Dedifferentiated amniotic fluid mesenchymal stem cell (primary cell): ENCODE measurements at regions not wholly inside any gene's neighbourhood (a gene's known extent, or its start where the extent isn't known, plus 50 kb on each side); places are given as distances from the start of the nearest gene placed in this dataset.
"Not testable (repeated sequence)": the region's sequence is repeated elsewhere in the genome, so short reads cannot be mapped to it uniquely, and the experiment has no call there.

ENCODE experiments used
- DNase-seq: peaks from one replicate; pipeline ENCODE4 v3.0.0-alpha.2; 2016; ENCODE audit errors: extremely low spot score

DNA sequence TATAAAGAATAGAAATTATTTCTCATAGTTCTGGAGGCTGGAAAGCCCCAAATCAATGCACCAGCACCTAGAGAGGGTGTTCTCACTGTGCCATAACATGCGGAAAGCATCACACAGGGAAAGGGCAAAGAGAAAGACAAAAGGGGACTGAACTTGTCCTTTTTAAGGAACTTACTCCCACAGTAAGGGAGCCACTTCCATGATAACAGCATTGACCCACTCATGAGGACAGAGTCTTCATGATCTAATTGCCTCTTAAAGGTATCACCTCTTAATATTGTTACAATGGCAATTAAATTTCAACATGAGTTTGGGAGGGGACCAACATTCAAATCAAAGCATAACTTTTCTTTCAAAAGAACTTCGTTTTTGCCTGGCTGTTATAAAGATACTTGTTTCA is 582.2 kb upstream of the ARID1B start:
- DNase-seq: no peak

DNA sequence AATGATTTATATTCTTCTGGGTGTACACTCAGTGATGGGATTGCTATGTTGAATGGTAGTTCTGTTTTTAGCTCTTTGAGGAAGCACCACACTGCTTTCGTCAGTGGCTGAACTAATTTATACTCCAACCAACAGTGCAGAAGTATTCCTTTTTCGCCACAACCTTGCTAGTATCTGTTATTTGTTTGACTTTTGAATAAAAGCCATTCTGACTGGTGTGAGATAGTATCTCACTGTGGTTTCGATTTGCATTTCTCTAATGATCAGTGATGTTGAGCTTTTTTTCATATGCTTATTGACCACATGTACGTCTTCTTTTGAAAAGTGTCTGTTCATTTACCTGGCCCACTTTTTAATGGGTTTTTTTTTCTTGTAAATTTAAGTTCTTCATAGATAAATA is 583.8 kb upstream of the ARID1B start:
- no peak for DNase-seq

DNA sequence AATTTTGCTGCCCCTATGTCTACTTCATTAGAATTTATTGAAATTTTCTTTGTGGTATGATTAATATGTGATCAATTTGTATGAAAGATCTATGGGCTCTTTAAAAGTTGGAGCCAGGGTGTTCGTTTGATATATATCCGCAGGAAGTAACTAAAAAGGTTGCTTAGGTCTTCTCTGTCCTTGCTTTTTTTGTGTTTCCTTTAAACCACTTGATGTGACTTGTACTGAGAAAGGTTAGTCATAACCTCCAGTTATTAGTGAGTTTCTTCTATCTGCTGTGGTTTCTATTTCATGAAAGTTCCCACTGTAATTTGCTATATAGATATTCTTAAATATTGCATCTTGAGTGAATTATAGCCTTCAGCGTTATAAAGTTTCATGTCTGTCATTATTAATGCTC is 585.3 kb upstream of the ARID1B start:
- DNase-seq: no peak

DNA sequence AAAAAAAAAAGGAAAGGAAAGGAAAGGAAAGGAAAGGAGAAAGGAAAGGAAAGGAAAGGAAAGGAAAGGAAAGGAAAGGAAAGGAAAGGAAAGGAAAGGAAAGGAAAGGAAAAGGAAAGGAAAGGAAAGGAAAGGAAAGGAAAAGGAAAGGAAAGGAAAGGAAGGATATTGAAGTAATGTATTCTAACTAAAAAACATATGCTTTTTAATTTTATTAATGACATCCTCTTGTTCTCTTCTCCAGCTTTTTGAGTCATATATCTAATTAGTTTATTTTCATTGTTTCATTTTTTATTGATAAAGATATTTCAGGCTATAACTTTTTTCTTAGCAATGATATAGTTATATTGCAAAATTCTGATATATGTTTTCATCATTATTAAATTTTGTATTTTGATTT is 585.8 kb upstream of the ARID1B start:
- not testable (repeated sequence) for DNase-seq

DNA sequence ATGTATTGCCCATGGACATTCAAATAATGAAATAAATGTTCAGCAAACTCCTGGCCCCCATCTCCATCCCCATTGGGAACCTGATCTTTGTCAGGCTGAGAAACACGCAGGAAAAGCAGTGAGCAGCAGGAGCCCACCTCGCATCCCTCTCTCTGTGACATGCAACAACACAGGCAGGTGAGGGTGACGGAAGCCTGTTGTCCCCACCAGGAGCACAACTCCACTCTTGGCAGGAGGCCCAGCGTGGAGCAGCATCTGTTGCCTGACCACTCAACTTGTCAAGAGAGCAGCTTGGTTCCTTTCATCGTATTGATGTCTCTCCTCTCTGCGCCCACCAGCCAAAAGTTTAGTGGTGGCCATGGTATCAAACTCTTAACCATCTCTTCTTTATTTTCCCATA is 586.9 kb upstream of the ARID1B start:
- DNase-seq: no peak

DNA sequence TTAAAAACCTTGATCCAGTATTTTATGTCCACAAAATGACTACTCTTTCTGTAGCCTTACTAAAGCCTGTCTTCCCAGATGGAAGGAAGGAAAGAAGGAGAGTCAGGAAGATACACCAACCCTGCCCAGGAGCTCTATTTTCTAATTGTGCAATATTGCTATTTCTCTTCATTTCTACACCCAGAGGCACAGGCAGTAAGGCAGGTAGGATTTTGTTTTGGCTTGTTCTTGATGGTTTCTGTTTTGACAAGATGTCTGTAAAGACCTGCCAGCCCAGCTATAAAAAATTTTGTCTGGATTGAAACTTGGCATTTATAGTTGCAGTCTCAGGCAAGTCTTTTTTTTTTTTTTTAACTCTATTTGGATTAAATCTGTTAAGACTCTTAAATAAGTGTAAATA is 587.5 kb upstream of the ARID1B start:
- DNase-seq: no peak

DNA sequence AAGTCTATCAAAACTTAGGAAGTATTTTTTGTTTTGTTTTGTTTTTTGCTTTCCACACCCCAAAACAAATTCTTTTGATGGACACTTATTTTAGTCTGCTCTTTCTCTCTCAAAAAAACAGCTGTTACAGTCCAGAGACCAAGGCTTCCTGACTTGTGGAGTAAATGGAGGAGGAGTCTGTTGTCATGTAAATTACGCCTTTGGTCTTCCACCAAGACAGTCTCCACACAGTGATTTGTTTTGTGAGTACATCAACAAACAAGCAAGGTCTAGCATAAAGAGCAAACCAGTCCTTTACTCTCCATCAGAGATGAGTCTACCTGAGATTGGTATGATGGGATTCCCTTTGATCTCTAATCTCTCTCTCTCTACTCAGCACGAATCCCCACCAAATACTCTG is 588.0 kb upstream of the ARID1B start:
- no peak for DNase-seq

DNA sequence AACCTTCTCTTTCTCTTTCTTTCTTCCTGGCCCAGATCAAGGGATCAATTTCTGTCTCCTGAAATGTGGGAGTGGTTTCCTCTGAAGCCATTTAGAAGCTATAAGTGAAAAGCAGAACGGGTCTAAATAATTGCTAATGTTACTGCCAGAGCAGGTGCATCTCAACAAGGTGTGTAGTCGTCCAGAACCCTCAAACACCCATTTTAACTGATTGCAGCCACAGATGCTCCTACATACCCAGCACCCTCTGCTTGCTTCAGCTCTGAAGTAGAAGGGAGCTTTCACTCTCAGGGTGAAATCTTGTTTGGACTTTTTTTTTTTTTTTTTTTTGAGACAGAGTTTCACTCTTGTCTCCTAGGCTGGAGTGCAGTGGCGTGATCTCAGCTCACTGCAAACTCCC is 592.1 kb upstream of the ARID1B start:
- DNase-seq: no peak

DNA sequence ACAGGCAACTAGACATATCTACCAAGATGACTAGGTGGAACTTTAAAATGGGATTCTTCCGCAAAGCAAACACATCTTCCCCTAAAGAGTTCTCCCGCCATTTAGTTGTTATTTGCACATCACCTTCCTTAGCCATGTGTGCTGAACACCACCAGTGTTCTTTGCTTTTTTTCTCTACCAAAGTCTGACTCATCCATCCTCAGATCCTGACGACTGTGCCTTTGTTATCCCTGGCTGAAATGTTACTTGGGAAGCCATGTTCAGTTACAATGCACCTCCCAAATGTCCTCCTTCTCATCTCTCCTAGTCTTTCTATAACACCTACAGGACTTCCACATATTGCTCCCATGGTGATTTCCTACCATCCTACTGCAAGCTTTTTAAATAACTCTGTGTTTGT is 593.5 kb upstream of the ARID1B start:
- DNase-seq: no peak

DNA sequence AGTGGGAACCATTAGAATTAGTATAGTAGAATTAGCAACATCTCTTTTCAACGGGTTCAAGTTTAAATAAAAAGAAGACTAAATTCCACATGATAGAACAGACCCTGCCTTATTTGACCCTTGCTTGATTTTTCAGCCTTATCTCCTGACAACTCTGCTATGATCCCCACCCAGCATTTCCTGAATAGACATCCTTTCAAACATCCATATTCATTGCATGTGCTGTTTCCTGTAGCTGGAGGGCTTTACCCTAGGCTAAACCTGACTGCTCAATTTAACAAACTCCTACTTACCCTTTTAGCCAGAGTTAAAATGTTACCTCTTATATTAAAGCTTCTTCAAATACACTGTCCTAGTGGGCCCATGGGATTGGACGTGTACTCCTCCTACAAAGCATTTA is 594.8 kb upstream of the ARID1B start:
- no peak for DNase-seq

DNA sequence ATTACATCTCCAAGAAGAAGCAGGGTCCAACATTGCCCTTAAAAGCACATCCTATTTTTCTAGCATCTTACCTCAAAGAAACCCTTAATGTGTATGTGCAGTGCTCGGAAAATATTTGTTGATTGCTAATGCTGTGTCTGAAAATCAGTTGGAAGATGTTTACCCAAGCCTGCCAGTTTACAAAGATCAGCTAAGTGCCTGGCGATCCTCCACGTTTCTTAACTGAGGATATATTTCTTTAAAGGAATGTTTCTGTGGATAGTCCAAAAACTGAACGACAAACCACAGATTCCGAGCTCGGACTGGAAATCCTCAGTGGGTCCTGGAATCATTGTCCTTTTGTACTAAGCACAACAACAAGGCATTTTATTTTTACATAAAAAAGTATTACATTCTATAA is 595.7 kb upstream of the ARID1B start:
- no peak for DNase-seq

DNA sequence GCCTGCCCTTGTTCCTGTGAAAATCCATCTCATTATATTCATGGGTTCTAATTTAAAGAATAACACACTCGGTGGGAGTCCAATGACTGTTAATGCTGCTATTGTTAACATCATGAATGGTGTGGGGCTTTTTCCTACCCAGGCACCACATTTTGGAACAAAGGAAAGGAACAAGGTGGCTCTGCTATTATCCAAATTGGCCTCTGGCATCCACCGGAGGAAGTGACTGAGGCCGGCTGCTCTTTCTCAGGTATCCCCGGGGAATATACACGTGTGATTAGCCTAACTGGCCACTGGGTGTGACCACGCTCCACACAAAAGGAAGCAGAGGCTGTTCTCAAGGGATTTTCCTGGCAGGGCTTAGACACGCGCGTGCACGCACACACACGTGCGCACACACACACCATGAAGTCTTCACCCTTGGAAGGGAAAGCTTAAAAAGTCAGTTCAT is 601.2 kb upstream of the ARID1B start:
- no peak for DNase-seq

DNA sequence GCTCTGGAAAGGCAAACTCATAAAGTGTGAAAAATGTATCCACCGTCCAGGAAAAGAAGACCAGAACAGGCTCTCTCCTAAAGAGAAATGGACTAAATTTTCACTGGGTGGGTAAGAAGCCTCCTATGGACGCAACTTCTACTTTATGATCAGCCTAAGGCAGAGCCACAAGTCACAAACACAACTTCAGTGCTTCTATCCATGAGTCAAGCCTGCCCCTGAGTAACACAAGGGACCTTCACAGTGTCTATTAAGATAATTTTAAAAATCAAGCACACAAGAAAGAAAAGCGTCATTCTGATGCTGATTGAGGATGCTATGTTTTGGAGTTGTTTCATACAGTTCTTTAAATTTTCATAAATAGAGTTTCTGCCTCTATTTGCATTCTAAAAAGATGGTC is 601.7 kb upstream of the ARID1B start:
- no peak for DNase-seq

DNA sequence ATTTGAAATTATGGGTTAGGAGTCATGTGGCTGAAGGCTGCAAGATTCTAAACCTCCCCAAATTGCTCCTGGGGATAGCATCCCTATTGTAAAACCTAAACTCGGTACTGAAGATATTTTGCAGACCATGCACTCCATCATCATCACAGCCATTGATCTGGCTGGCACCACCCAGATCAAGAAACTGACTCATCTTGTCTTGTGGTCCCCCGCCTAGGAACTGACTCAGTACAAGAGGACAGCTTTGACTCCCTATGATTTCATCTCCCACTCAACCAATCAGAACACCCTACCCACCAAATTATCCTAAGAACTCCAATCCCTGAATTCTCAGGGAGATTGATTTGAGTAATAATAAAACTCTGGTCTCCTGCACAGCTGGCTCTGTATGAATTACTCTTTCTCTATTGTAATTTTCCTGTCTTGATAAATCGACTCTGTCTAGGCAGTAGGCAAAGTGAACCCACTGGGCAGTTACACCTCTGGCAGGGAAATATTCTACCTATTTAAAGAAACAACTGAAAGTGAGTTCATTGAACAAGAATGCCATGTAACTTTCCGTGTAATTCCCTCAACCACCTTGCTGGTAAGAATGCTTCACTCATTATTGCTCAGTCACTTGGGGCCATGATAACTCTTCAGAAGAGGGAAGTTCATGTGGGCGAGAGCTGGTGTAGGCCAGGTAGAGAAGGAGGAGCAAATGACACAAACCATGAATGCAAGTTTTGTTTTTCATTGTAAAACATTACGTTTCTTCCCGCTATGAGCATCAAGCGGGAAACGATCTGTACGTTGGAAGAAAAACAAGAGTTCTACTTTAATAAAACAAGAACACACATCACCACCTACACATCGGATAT is 602.9 kb upstream of the ARID1B start:
- DNase-seq: no peak

DNA sequence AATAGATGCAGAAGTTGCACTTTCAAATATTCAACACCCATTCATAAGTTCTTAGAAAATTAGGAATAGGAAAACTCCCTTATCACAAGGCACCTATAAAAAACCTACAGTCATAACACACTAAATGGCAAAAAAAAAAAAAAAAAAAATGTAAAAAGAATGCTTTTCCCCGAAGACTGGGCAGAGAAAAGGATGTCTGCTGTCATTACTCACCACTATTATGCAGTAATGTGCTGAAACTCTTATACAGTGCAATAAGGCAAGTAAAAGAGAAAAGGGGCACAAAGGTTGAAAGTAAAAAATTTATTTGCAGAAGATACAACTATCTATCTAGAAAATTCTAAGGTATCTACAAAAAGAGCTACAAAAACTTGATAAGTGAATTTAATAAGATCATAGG is 607.8 kb upstream of the ARID1B start:
- DNase-seq: no peak

DNA sequence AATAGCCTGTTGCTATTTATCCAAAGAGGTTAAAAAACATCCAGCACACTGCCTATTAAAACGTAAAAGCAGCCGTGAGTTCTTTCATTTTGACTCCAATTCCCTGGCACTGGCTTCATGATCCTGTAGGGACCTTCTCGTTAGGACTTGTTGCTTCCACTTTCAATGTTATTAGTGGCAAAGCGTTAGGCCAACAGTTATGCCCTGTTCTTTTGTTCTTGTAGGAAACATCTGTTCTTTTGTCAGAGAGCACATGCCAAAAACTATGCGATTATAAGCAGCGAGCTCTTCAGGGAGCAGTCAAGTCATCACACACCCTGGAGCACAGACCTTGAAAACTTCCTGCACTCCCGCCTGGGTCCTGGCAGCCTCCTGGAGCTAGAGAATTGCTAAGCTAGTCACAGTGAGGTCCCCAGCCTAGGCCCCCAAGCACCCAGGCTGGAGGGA is 609.5 kb upstream of the ARID1B start:
- DNase-seq: no peak

DNA sequence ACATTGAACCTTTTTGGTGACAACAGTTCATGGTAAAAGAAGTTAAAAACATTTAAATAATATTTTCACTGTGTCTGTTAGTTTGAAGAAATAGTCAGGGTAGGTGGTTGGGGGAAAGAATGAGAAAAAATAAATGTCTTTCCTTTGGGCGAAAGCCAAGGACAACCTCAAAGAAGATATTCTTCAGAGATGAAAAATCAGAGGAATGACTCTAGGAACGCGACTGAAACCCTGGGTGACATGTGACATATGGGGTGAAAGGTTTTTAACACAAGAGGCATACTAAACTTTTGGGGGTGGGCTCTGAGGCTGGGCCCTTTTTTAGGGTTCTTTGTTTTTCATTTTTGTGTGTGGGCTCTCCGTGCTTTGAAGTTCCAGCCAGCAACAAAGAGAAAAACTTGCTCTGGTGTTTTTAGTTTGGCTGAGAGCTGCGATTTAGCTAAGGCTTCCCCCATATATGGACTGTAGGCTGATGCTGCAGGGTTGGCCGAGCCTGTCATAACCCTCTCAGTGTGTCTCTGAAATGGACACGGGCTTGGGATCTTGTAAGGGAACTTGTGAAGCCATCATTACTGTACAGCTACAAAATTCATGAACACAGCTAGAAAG is 610.1 kb upstream of the ARID1B start:
- DNase-seq: no peak

DNA sequence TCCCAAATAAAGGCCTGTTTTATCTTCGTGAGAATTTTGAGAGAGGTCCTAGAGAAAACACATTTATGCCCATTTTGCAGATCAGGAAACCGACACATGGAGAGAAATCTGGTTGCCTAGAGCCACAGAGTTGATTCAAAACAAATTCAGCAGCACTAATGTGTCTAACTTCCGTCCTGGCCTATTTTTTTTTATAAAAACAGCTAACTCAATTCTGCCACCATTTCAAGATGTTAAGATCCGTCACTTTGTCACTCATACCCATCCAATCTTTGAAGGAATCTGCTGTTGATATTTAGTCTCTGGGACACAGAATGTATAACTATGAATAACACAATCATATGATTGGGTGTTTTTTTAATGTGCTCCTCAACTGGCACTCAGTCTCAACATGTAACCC is 611.1 kb upstream of the ARID1B start:
- DNase-seq: no peak

DNA sequence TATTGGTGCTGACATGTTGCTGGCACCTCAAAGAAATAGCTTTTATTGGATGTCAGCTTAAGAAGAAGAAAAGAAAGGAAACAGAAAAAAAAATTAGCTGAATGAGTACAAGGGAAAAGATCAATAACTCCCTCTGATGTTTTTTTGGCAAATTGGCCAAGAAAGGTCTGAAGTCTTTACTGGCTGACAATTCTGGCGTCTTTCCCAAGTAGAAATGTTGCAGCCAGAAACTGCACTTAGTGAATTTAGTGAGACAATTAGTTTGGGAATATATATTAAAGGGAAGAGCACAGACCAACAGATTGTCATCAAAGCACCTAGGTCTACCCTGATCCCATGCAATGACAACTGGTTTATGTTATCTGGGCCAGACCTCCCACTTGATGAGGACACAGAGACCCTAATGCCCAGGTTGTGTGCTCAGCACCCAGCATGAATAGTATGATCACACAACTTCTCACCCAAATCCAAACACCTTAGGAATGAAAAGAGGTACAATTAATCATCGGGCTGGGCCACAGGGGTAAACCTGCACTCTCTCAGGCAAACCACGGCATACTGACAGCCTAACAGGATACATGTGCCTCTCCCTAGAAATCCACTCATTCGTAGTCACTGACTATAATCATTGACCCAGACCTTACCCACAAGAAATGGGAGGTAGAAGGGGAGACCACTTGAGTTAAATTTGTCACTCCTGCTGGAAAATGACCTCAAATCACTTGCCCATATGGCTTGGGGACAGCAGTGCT is 612.3 kb upstream of the ARID1B start:
- DNase-seq: no peak

DNA sequence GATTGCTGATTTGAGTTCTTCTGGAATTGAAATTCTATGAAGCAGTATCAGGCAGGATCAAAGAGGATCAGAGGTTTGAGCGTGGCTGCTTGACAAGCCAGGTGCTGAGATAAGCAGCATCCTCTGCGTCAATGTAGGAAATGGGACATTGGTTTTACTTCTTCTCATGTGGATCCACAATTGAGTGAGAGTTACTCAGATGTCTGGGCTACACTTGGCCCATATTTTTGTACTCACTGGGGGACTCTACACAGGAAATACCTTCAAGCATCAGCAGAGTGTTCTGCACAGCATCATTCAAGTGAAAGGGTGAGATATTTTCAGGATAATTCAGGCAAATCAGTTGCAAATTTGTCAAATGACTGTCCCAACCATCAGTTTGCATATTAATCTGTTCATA is 613.9 kb upstream of the ARID1B start:
- no peak for DNase-seq

DNA sequence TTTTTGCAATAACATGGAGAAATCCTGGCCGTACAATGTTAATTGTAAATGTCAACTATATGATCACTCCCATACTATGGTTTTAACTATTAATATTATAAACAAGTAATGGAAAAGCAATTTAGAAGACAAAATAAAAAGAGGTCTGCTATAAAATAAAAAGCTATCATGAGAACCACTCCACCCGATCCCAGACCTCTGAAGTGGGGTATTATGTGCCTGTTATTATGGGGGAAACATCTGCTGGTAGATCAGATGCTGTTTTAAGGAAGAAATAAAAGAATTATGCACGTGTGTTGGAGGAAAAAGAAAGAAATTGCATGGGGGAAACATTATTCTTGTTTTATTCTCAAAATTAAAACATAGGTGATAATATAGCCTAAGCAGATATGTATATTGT is 615.7 kb upstream of the ARID1B start:
- DNase-seq: no peak

DNA sequence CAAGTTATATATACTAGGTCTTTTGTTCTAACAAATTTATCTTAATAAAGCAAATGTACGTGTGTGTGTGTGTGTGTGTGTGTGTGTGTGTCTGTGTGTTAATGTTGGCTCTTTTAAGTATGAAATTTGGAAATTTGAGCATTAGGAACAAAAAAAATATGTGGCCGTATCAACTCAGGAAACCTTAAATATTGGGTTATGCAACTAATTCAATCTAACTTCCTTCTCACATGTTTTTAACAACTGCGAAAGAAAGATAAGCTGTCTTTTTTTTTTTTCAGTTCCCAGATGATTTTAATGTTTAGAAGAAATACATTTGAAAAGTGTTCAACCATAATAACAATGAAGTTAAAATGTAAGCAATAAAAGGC is 616.4 kb upstream of the ARID1B start:
- DNase-seq: no peak
